Sciatic nerve (tissue), 2 donors: ENCODE measurements at regions not wholly inside any gene's neighbourhood (a gene's known extent, or its start where the extent isn't known, plus 50 kb on each side); places are given as distances from the start of the nearest gene placed in this dataset.
A peak's percentile ranks its signal among the peaks of the same experiment; 100 is the strongest.

Experiments
- ATAC-seq: fragments of 200-7000 bp; cut with Tn5 transposase; one replicate; pipeline ENCODE4 v1.9.1; 2020; ENCODE audit warnings: mild to moderate bottlenecking, moderate library complexity
- DNase-seq: peaks from one replicate; pipeline ENCODE4 v3.0.0-alpha.2; 2020; ENCODE audit warnings: low spot score
- intact Hi-C: fragments of 100-400 bp; cut with DNase I; formaldehyde crosslinking; loops from one replicate; pipeline ENCODE4 v1.14.2; 2022
- donor health status: DM: no; HTN: no; CAD: no.
- donor health status: DM: no; HTN: no; CAD: no.

DNA sequence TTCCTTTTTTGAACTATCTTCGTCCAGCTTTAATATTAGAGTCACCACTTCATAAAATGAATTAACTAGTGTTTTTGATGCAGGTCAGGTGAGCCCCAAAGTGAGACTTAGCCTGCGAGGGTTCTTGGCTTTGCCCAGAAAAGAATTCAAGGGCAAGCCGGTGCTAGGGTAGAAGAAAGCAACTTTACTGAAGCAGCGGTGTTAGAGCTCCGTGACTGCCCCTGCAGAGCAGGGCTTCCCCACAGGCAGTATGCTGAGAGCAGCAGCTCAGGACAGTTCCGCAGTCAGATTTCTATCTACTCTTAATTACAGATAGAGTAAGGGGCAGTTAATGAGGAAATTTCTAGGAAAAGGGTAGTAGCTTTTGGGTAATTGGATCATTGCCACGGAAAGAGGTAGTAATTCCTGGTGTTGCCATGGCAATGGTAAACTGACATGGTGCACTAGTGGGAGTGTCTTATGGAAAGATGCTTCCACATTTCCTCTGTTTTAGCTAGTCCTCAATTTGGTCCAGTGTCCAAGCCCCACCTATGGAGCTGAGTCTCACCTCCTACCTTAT lies 432.2 kb upstream of the ZNF507 start:
- no peak for DNase-seq
- ATAC-seq: no peak
- intact Hi-C loops: no loop called here

DNA sequence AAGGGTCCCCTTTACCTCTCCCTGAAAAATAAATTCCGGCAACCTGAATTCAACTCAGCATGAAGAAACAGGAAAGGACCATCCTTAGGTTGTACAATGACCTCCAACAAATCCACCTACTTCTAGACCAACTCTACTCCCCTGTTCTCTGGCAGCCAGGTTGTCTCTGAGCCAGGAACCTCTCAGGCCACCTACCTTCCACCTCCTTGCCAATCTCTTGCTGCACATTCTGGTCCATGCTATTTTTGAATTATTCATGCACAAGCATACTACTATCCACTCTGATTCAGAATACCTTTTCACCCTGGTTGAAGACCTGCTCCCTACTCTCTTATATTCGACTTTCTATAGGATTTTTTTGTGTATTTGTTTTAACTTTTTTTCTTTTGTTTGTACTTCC lies 415.0 kb upstream of the ZNF507 start:
- ATAC-seq: no peak
- no peak for DNase-seq
- intact Hi-C loops: no loop called here

DNA sequence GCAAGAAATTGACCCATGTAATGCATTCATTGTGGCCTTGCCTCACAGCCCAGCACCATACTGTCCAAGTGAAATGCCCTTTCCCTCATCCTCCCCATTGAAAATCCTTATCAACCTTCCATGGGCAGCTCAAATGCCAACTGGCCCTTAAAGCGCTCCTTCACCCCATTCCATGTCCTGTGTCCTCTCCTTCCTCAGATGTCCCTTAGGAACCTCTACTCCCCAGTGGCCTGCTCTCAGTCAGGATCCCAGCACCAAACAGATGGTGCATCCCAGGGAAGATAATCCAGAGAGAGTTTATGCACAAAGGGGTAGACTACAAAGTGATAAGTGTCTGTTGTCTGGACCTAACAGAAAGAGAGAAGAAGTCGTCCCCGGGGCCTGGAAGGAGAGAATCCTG lies 407.4 kb upstream of the ZNF507 start:
- no peak for DNase-seq
- no peak for ATAC-seq
- intact Hi-C loops: no loop called here

DNA sequence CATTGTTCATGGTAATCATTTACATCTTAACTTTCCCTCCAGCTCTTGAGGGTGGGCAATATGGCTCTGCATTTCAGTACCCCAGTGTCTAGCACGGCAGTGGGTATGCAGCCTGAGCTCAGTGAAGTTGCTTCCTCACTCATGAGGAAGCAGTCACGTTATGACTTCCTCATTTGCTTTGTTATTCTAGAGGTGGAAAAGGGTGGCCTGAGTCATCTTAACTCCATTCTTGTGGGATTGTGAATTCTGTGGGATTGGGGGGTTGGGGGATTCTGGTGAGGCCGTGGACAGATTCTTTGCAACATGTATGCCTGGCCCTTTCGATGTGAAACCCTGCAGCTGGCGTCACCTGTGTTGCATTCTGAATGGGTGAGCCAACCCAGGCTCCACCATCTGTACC lies 406.7 kb upstream of the ZNF507 start:
- intact Hi-C loops: no loop called here
- DNase-seq (no peak), ATAC-seq (no peak)

DNA sequence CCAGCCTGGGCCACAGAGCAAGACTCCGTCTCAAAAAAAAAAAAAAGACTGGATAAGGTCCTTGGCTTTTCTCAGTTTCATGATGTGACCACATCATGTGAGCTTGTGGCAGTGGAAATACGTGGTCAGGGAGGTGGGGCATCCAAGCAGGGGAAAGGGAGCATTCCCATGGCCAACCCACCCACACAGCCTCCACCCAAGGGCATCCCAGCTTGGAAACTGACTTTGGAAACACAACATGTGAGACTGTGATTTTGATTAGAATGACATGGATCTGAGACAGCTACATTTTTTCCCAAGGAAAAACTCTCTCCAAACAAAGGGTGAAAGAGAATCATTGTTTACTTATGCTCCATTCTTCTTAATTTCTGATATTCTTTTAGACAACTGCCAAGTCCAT lies 405.0 kb upstream of the ZNF507 start:
- DNase-seq: no peak
- intact Hi-C loops: no loop called here
- ATAC-seq: no peak

DNA sequence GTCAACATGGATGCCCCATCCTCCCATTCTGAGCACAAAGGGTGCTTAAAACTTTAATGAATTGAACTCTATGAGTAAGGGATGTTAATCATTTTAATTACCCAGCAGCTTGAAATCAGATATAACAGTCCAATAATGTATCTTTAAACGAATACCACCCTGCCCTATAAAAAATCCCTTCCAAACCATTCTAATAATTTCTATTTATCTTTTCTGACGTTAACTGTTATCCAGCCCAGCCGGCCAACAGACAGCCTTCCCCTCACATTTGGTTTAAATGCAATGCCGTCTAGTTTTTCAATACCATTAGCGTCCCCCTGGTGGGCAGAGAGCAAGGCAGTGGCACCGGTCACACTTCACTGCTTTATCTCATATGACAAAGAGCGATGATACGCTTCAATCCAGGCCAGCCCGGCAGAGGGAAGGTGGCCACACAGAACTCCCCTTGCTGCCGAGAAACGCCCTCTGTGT lies 402.2 kb upstream of the ZNF507 start:
- DNase-seq: no peak
- no peak for ATAC-seq
- intact Hi-C loops: no loop called here

DNA sequence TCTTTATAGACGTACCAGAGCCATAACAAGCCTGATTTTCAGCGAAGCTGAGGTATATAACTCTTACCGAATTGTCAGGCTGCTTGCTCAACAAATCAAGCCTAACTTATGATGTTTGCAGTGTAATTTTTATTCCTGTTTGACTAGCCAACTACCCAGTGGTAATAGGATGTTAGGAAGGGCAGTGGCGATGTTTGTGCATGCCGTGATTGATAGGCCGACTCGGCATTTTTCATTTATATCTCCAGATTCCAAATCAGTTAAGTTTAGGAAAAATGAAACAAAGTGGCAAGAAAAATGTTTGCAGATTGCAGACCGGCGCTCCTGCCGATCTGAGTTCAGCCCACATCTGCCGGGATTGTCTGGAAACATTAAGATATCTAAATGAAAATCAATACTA lies 401.6 kb upstream of the ZNF507 start:
- ATAC-seq (no peak), DNase-seq (no peak)
- intact Hi-C loops: no loop called here

DNA sequence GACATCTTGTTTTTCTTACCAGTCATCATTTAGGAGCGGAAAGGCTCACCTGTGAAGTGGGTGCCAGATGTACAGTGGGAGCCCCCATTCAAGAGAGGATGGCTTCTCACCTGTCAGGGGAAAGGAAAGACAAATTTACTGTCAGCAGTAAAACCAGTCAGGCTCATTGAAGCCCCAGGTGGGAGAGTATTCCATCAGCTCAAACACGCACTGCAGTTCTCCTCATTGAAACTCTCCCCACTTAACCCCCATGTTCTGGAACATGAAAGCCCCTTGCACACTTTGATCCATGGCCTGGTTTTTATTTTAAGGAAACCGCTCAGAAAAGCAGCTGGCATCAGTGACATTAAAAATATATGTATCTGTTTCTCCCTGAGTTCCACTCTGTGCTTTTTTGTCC lies 401.1 kb upstream of the ZNF507 start:
- no peak for ATAC-seq

DNA sequence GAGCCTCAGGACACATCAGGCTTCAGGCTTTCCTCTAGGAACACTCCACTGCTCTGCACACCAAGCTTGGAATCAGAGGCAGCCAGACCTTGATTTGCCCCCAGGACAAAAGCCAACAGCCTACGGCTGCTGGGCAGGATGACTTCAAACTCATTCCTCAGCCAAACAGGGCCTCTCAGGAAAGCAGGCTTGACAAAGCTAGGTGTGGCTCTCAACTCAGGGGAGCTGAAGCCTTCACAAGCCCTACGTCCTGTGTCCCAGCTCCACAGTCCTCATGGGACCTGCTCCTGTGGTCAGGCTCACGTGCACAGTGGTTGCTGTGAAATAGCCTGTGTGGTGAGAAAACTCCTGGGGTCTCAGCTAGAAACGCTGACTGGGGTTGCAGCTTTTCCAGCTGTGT lies 398.9 kb upstream of the ZNF507 start:
- ATAC-seq (peak; percentile 86), DNase-seq (no peak)

More for the DNA sequence above, 401.1 kb upstream of the ZNF507 start:
- intact Hi-C loops: no loop called here
- no peak for DNase-seq

DNA sequence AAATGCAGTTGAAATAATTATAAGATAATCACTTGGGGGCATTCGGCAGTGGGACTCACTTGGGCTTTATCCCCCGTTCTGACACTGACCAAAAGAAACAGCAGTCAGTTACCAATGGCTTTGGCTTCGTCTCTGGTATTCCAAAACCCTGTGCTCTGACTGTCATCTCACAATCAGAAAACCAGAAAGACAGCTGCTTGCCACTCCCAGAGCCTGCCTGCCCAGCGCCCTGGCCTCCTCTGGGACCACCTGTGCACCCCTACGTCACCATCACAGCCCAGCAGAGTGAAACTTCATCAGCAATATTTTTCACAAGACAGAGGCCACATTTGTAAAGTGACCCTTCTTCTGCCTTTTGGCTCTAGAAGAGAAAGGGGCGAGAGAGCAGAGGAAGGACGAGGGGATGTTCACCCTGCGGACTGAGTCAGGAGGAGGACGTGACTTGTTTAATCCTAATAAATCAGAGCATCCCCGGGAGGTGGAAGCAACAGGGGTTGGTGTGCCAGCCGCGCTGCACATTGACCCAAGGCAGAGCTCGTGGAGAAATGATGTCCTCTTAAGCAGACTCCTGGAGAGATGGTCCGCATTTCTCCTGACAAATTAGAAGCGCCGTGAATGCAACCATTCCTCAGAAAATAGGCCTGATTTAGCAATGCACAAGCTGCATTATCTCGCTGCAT lies 397.8 kb upstream of the ZNF507 start:
- no peak for DNase-seq
- intact Hi-C loops: no loop called here

More for the DNA sequence above, 398.9 kb upstream of the ZNF507 start:
- intact Hi-C loops: no loop called here

DNA sequence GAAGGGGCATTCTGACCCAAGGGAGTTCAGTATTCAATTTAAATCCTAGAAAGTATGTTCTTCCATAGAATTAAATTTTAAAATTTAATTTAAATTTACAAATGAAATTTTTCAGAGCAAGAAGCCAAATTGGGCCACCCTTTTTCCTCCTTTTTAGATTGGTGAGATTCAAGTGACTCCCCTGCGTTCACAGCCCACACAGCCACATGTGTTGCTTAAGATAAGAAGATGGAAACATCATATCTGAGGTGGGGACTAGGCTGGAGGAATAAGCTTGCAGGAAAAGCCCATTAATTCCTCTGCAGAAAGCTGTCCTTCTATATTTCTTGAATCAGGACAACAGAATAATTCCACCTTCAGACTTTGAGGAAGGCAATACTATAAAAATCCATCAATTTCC lies 392.7 kb upstream of the ZNF507 start:
- DNase-seq (no peak), ATAC-seq (no peak)
- intact Hi-C loops: no loop called here

More for the DNA sequence above, 397.8 kb upstream of the ZNF507 start:
- ATAC-seq: no peak

DNA sequence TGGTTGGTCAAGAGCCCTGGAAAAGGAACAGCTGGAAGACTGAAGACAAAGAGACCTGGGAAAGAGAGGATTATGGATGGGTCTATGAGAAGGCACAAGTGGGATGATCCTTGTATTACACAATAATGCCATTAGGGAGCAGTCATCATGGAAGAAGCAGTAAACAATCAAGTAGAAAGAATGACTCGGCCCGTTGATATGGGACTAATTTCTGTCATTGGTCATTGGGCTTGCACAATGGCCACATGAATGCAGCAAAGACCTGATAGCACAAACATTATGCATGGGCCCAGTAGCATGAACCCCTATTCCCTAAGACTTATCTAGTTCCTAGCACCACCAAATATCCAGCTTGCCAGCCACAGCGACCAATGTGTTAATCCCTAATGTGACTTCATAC lies 390.3 kb upstream of the ZNF507 start:
- DNase-seq (no peak), ATAC-seq (no peak)
- intact Hi-C loops: no loop called here

DNA sequence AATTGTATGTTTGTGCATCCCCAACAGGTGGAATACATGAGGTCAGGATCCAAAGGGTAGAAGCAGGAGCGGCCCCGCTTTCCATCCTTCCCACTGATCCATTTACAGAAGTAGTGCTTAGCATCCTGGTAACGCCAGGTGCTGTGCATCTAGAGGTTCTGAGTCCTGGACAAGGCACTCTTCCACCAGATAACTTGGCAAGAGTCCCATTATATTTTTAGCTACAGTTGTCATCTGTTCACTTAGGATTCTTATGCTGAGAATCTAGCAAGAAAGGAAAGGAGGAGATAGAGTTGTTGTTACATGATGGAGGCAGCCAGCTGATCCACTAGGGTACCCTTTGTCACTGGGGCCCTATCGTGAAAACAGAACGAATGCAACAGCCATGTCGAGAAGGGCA lies 389.5 kb upstream of the ZNF507 start:
- ATAC-seq: no peak
- no peak for DNase-seq
- intact Hi-C loops: no loop called here

DNA sequence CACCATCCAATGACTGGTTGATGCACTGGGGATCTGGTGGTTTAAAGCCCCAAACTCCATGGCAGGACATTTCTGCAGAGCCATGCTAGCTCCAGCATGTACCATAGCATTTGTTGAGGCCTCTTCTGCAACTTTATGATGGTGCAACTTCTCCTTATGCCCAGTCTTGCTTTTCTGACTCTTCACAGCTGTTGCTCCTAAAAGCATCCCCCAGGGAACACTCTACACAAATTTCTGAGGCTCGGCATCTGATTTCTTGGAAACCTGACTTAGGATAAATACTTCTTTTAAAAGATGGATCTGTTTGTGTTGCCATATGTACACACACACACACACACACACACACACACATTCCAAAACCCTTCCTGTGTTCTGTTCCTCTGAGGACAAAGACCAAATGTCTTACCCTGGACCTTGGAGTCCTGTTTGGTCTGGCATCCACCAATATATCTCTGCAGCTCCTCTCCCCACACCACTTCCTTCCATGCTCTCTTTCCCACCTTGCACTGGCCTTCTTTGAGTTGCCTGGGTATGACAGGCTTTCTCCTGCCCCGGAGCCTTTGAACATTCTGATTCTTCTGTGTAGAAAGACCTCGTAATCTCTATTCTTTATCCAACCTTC lies 388.5 kb upstream of the ZNF507 start:
- intact Hi-C loops: no loop called here
- peak; percentile 59 for ATAC-seq

DNA sequence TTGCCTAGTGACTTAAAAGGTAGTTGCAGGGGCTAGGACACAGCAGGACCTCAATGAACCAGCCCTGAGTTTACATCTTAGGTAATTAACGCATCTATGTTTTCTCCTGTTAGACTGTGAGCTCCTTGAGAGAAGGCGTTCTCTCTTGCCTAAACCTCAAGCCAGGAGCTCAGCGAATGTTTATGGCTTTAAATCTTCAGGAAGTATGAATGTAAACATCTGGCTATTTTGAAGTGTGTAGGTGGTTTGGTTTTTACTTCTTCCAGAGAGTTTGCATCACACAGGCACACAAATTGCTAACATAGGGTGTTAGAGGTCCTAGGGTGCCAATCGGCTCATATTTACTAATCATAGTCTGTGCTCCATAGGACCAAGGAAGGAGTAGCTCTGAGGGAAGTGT lies 387.7 kb upstream of the ZNF507 start:
- ATAC-seq: no peak
- DNase-seq: no peak
- intact Hi-C loops: no loop called here

More for the DNA sequence above, 388.5 kb upstream of the ZNF507 start:
- no peak for DNase-seq

DNA sequence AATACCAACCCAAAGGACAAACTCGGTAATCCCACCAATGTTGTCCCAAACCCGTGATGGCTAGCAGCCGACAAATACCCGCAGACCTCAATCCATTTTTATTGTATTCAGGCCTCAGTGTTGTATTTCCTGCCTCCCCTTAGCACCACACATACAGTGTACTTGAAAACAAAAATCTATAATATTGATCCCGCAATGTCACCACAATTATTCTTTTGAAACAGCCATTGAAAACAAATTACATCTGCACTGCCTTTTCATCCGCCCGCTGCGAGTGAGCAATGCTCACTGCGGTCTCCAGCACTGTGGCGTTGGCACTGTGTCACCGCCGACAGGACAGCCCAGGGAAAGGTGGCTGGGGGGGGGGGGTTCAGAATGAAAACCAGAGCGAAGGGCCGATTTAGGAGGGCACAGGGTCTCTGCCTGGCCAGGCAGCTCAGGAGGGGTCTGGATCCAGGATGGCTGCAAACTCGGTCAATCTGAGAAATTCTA lies 385.8 kb upstream of the ZNF507 start:
- intact Hi-C loops: no loop called here
- no peak for ATAC-seq

DNA sequence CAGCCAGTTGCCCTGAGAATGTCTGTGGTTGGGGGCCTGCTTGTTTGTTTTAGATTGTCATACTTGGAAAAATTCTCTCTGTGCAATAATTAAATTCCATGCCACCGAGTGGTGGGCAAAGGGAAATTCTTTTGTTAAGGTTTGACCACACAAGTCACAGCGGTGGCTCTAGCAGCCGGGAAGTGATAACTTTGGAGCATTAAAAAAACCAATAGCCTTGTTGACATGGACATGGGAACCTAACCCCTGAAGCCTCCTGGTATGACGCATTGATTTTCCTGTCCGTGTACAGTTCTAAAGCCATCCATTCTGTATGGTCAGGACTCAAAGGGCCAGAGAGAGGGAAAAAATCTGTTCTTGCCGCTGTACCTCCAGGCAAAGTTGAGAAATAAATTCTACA lies 384.9 kb upstream of the ZNF507 start:
- no peak for ATAC-seq
- intact Hi-C loops: no loop called here

More for the DNA sequence above, 385.8 kb upstream of the ZNF507 start:
- no peak for DNase-seq

DNA sequence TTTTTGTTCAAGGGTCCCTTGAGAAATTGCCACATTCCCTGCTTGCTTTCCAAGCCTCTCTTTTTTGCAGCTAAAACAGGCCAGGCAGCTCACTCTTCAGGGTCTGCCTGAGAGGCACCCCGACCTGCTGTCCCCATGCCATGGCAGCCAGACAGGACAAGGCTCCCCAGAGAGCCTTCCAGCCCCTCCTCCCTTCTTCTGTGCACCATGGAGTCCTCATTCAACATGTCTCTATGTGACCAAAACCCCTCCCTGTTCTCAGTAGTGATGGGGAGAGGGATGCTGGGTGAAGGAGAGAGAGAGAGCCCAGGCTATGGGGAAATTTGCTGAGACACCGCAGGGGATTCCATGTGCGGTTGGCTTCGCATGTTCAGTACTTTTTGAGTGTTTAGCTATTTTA lies 384.2 kb upstream of the ZNF507 start:
- DNase-seq (no peak), ATAC-seq (no peak)
- intact Hi-C loops: no loop called here

More for the DNA sequence above, 384.9 kb upstream of the ZNF507 start:
- no peak for DNase-seq

DNA sequence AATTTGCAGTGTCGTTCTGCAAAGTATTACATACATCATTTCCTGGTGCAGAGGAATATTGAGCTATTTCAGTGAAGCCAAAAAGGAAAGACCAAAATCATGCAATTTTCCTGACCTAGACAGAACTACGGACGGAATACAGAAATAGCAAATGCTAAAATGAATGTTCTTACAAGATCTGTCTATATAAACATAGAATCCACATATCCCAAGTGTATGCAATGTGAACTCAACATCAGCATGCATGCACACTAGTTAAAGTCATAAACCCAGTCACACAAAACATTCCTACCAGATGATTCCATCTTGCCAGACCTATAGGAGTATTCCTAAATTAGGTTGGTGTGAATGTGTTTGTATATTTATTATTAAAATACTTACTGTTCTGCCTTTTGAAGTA lies 383.7 kb upstream of the ZNF507 start:
- intact Hi-C loops: no loop called here
- no peak for ATAC-seq

DNA sequence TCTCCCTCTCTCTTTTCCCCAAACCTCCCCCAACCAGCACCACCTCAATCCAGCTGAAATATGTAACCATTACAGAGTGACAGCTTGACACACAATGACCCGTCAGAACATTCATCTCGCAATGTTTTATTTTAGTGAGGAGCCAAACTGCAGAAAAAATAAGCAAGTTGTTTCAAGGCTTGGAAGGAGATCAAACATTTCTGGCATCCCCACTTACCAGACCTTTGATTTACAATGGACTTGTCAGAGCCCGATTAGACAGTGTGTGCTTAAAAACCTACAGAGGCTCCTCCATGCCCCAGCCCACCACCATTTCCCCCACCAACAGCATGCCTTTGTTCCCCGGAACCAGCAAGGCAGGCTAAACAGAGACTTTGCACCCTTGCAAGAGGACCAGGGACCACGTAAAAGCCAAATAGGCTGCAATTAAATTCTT lies 382.8 kb upstream of the ZNF507 start:
- intact Hi-C loops: no loop called here
- ATAC-seq (peak; percentile 32), DNase-seq (no peak)

More for the DNA sequence above, 383.7 kb upstream of the ZNF507 start:
- no peak for DNase-seq
